Adipocyte (in vitro differentiated cells): ENCODE measurements at regions not wholly inside any gene's neighbourhood (a gene's known extent, or its start where the extent isn't known, plus 50 kb on each side); places are given as distances from the start of the nearest gene placed in this dataset.

Experiments used
- DNase-seq: peaks from one replicate; pipeline ENCODE4 v3.0.0-alpha.2; 2015; ENCODE audit warnings: low read depth
- H3K27me3 ChIP-seq: replicated peaks from 2 replicates; pipeline ENCODE4 v1.7.0; 2013; ENCODE audit warnings: mild to moderate bottlenecking, low read length, moderate library complexity; ENCODE audit not compliant: control insufficient read depth, insufficient read depth
- H3K36me3 ChIP-seq: 2 replicates; pipeline ENCODE4 v1.7.0; 2013; ENCODE audit warnings: low read length, mild to moderate bottlenecking, moderate library complexity; ENCODE audit not compliant: control insufficient read depth, insufficient read depth, severe bottlenecking
- H3K4me1 ChIP-seq: 2 replicates; pipeline ENCODE4 v1.7.0; 2013; ENCODE audit warnings: mild to moderate bottlenecking, low read length, moderate library complexity; ENCODE audit not compliant: control insufficient read depth, insufficient read depth
- H3K4me3 ChIP-seq: 2 replicates; pipeline ENCODE4 v1.7.0; 2013; ENCODE audit warnings: mild to moderate bottlenecking, low read length, moderate library complexity
- H3K9ac ChIP-seq: 2 replicates; pipeline ENCODE4 v1.7.0; 2013; ENCODE audit warnings: mild to moderate bottlenecking, low read length, moderate library complexity
- H3K9me3 ChIP-seq: 2 replicates; pipeline ENCODE4 v1.7.0; 2013; ENCODE audit warnings: mild to moderate bottlenecking, low read length, moderate library complexity; ENCODE audit not compliant: control insufficient read depth

GRCh38 chr13:66210677-66211076 is 1019.5 kb downstream of the PCDH9 start:
- no peaks in the 10 kb centered on the region for H3K9me3 ChIP-seq
- H3K9ac ChIP-seq, result peak overlapping the region; percentile 69
- no peaks in the 10 kb centered on the region for H3K27me3 ChIP-seq
- DNase-seq, result peak; percentile 90
- H3K36me3 ChIP-seq, result no peaks in the 10 kb centered on the region
- peaks cover 13% of the 10 kb centered on the region for H3K4me1 ChIP-seq
- peak overlapping the region; percentile 66 for H3K4me3 ChIP-seq

GRCh38 chr13:66208589-66208988 is 1021.5 kb downstream of the PCDH9 start:
- H3K9me3 ChIP-seq, result no peaks in the 10 kb centered on the region

GRCh38 chr13:66207610-66208009 is 1022.5 kb downstream of the PCDH9 start:
- peak; percentile 17 for DNase-seq
- peaks cover 13% of the 10 kb centered on the region for H3K4me1 ChIP-seq
- H3K4me3 ChIP-seq, result no peak overlapping the region
- no peaks in the 10 kb centered on the region for H3K27me3 ChIP-seq
- H3K9me3 ChIP-seq, result no peaks in the 10 kb centered on the region
- no peak overlapping the region for H3K9ac ChIP-seq
- H3K36me3 ChIP-seq, result no peaks in the 10 kb centered on the region

More at GRCh38 chr13:66208589-66208988, 1021.5 kb downstream of the PCDH9 start:
- Histone ChIP-seq H3K9ac (no peak overlapping the region), H3K27me3 (no peaks in the 10 kb centered on the region), H3K4me1 (peaks cover 13% of the 10 kb centered on the region), H3K4me3 (no peak overlapping the region), H3K36me3 (no peaks in the 10 kb centered on the region)
- no peak for DNase-seq

- Histone ChIP-seq H3K9ac (no peak overlapping the region), H3K9me3 (no peaks in the 10 kb centered on the region), H3K36me3 (no peaks in the 10 kb centered on the region), H3K4me1 (peaks cover 8% of the 10 kb centered on the region), H3K27me3 (no peaks in the 10 kb centered on the region), H3K4me3 (no peak overlapping the region)
- no peak for DNase-seq
These were observed 1024.3 kb downstream of the PCDH9 start for GRCh38 chr13:66205807-66206206.

GRCh38 chr13:66200555-66200954 is 1029.6 kb downstream of the PCDH9 start:
- Histone ChIP-seq H3K9me3 (no peaks in the 10 kb centered on the region), H3K27me3 (no peaks in the 10 kb centered on the region), H3K36me3 (no peaks in the 10 kb centered on the region), H3K4me3 (no peak overlapping the region), H3K9ac (no peak overlapping the region), H3K4me1 (no peaks in the 10 kb centered on the region)
- peak; percentile 20 for DNase-seq

GRCh38 chr13:66195238-66195637 is 1034.9 kb downstream of the PCDH9 start:
- Histone ChIP-seq H3K9me3 (no peaks in the 10 kb centered on the region), H3K9ac (no peak overlapping the region), H3K4me3 (no peak overlapping the region), H3K36me3 (no peaks in the 10 kb centered on the region), H3K27me3 (no peaks in the 10 kb centered on the region), H3K4me1 (no peaks in the 10 kb centered on the region)
- DNase-seq, result no peak

- H3K27me3 ChIP-seq, result no peaks in the 10 kb centered on the region
- DNase-seq, result no peak
- no peaks in the 10 kb centered on the region for H3K36me3 ChIP-seq
- H3K4me1 ChIP-seq, result no peaks in the 10 kb centered on the region
- H3K9ac ChIP-seq, result no peak overlapping the region
- H3K9me3 ChIP-seq, result no peaks in the 10 kb centered on the region
- H3K4me3 ChIP-seq, result no peak overlapping the region
These were observed 1040.2 kb downstream of the PCDH9 start for GRCh38 chr13:66189986-66190385.

- H3K4me1 ChIP-seq, result no peaks in the 10 kb centered on the region
- DNase-seq, result peak; percentile 7
- no peak overlapping the region for H3K9ac ChIP-seq
These were observed 1049.3 kb downstream of the PCDH9 start for GRCh38 chr13:66180836-66181235.

GRCh38 chr13:66171920-66172319 is 1058.2 kb downstream of the PCDH9 start:
- Histone ChIP-seq H3K4me3 (no peak overlapping the region), H3K36me3 (no peaks in the 10 kb centered on the region), H3K9me3 (no peaks in the 10 kb centered on the region), H3K27me3 (no peaks in the 10 kb centered on the region), H3K9ac (no peak overlapping the region), H3K4me1 (no peaks in the 10 kb centered on the region)
- DNase-seq, result peak; percentile 0

More at GRCh38 chr13:66180836-66181235, 1049.3 kb downstream of the PCDH9 start:
- Histone ChIP-seq H3K9me3 (no peaks in the 10 kb centered on the region), H3K27me3 (no peaks in the 10 kb centered on the region), H3K4me3 (no peak overlapping the region), H3K36me3 (no peaks in the 10 kb centered on the region)

GRCh38 chr13:66162470-66162869 is 1067.7 kb downstream of the PCDH9 start:
- no peak overlapping the region for H3K9ac ChIP-seq
- no peak for DNase-seq

GRCh38 chr13:66159511-66159910 is 1070.6 kb downstream of the PCDH9 start:
- no peak overlapping the region for H3K9ac ChIP-seq
- no peaks in the 10 kb centered on the region for H3K9me3 ChIP-seq
- no peaks in the 10 kb centered on the region for H3K36me3 ChIP-seq
- no peak overlapping the region for H3K4me3 ChIP-seq
- H3K27me3 ChIP-seq, result no peaks in the 10 kb centered on the region
- DNase-seq, result no peak
- peaks cover 10% of the 10 kb centered on the region for H3K4me1 ChIP-seq

More at GRCh38 chr13:66162470-66162869, 1067.7 kb downstream of the PCDH9 start:
- Histone ChIP-seq H3K4me3 (no peak overlapping the region), H3K4me1 (no peaks in the 10 kb centered on the region), H3K9me3 (no peaks in the 10 kb centered on the region), H3K36me3 (no peaks in the 10 kb centered on the region), H3K27me3 (no peaks in the 10 kb centered on the region)

GRCh38 chr13:66154976-66155375 is 1075.2 kb downstream of the PCDH9 start:
- Histone ChIP-seq H3K36me3 (no peaks in the 10 kb centered on the region), H3K4me3 (no peak overlapping the region), H3K27me3 (no peaks in the 10 kb centered on the region), H3K9ac (no peak overlapping the region), H3K9me3 (no peaks in the 10 kb centered on the region), H3K4me1 (peaks cover 10% of the 10 kb centered on the region)
- peak; percentile 13 for DNase-seq
